ENCODE measurements at regions not wholly inside any gene's neighbourhood (a gene's known extent, or its start where the extent isn't known, plus 50 kb on each side); places are given as distances from the start of the nearest gene placed in this dataset.

- Histone ChIP-seq H3K4me1 (ENCODE audit: control insufficient read depth, insufficient read depth, low read length) (no peaks in the 10 kb centered on the region), H3K27me3 (ENCODE audit: control insufficient read depth, insufficient read depth, low read length) (no peaks in the 10 kb centered on the region), H3K27ac (ENCODE audit: low read length) (no peak overlapping the region), H3K4me3 (ENCODE audit: low read length) (no peak overlapping the region), H3K9me3 (ENCODE audit: control insufficient read depth, insufficient read depth, low read length) (no peaks in the 10 kb centered on the region), H3K36me3 (ENCODE audit: control insufficient read depth, insufficient read depth, low read length) (no peaks in the 10 kb centered on the region)
- intact Hi-C loops (cut with micrococcal nuclease), result no loop called here
- ATAC-seq (no peak), DNase-seq (no peak)
- Mint-ChIP-seq H3K27me3 (ENCODE audit: low read depth in 2 of 2) (no peaks in the 10 kb centered on the region), H3K4me1 (no peaks in the 10 kb centered on the region), H3K36me3 (no peaks in the 10 kb centered on the region), H3K9me3 (no peaks in the 10 kb centered on the region), H3K27ac (no peak overlapping the region), H3K4me3 (no peak overlapping the region)
- WGBS (ENCODE audit: insufficient coverage), result 100% methylated on average over 1 of the region's 1 CpG
- no peak for TF ChIP-seq CTCF (IDR thresholded peaks at IDR 0.05)
Observed at GRCh38 chr2:144128130-144128746, 391.7 kb downstream of the ZEB2 start.

DNA sequence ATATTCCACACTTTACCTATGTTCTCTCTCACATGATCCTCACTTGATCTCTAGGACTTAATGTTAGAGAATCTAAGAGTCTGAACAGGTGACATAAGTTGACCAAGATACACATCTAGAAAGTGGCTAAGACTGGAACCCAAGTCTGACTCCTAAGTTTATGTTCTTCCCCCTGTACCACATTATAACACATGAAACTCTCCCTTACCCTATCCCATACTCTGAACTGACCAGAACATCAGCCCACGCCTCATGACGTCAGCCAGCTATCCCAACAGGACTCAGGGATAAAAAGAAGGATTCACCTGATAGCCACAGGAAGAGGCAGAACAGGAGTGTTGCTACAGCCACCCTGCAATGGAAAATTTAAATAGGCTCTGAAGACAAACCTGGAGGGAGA lies 392.2 kb downstream of the ZEB2 start:
- Mint-ChIP-seq H3K36me3 (no peaks in the 10 kb centered on the region), H3K27me3 (ENCODE audit: low read depth in 2 of 2) (no peaks in the 10 kb centered on the region), H3K4me1 (no peaks in the 10 kb centered on the region), H3K4me3 (no peak overlapping the region), H3K27ac (no peak overlapping the region), H3K9me3 (no peaks in the 10 kb centered on the region)
- Histone ChIP-seq H3K36me3 (ENCODE audit: control insufficient read depth, insufficient read depth, low read length) (no peaks in the 10 kb centered on the region), H3K4me3 (ENCODE audit: low read length) (no peak overlapping the region), H3K4me1 (ENCODE audit: control insufficient read depth, insufficient read depth, low read length) (no peaks in the 10 kb centered on the region), H3K9me3 (ENCODE audit: control insufficient read depth, insufficient read depth, low read length) (no peaks in the 10 kb centered on the region), H3K27ac (ENCODE audit: low read length) (no peak overlapping the region), H3K27me3 (ENCODE audit: control insufficient read depth, insufficient read depth, low read length) (no peaks in the 10 kb centered on the region)
- 92% methylated on average over 2 of the region's 2 CpGs for WGBS (ENCODE audit: insufficient coverage)
- TF ChIP-seq CTCF (IDR thresholded peaks at IDR 0.05), result no peak
- intact Hi-C loops (cut with micrococcal nuclease), result no loop called here
- ATAC-seq (no peak), DNase-seq (no peak)

DNA sequence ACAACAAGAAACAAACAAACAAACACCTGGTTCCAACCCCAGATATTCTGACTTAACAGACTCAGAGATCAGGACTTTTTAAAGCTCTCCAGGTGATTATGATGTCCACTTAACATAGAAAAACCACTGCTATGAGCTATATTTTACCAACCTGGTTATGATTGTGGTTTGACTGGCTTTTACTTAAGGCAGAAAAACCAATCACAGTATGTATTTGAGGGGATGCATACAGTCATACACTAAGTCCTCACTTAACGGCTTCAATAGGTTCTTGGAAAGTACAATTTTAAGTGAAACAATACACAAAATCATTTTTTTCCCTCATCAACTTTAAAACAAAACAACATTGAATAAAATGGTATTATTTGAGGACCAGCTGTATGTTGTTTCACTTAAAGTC lies 393.6 kb downstream of the ZEB2 start:
- Histone ChIP-seq H3K4me3 (ENCODE audit: low read length) (no peak overlapping the region), H3K4me1 (ENCODE audit: control insufficient read depth, insufficient read depth, low read length) (no peaks in the 10 kb centered on the region), H3K36me3 (ENCODE audit: control insufficient read depth, insufficient read depth, low read length) (no peaks in the 10 kb centered on the region), H3K27ac (ENCODE audit: low read length) (no peak overlapping the region), H3K9me3 (ENCODE audit: control insufficient read depth, insufficient read depth, low read length) (no peaks in the 10 kb centered on the region), H3K27me3 (ENCODE audit: control insufficient read depth, insufficient read depth, low read length) (no peaks in the 10 kb centered on the region)
- no peak overlapping the region for H3K4me3 Mint-ChIP-seq
- ATAC-seq (no peak), DNase-seq (no peak)
- H3K36me3 Mint-ChIP-seq, result no peaks in the 10 kb centered on the region
- no peaks in the 10 kb centered on the region for H3K27me3 Mint-ChIP-seq (ENCODE audit: low read depth in 2 of 2)
- TF ChIP-seq CTCF (IDR thresholded peaks at IDR 0.05), result no peak
- H3K9me3 Mint-ChIP-seq, result no peaks in the 10 kb centered on the region
- H3K4me1 Mint-ChIP-seq, result no peaks in the 10 kb centered on the region
- intact Hi-C loops (cut with micrococcal nuclease), result no loop called here
- H3K27ac Mint-ChIP-seq, result no peak overlapping the region
- WGBS (ENCODE audit: insufficient coverage), result no CpG with 5 or more reads among the region's 1 CpG

DNA sequence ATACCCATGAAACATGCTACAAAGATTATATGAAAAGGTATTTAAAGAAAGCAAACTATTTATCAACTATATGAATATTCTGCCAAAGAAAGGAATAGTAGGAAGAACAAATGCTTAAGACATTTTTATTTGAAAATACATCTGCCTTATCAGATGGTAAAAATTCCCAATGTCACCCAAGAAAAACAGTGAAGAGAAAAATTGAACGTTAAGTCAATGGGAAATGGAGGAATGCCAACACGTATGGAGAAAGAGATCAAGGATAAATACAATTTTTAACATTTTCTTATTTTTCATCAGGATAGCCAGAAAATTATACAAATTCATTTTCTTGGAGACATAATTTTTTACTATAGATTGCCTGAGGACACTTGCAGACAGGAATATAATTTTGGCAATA lies 394.2 kb downstream of the ZEB2 start:
- TF ChIP-seq CTCF (IDR thresholded peaks at IDR 0.05), result no peak
- H3K9me3 Mint-ChIP-seq, result no peaks in the 10 kb centered on the region
- no peak overlapping the region for H3K27ac ChIP-seq (ENCODE audit: low read length)
- no peaks in the 10 kb centered on the region for H3K4me1 Mint-ChIP-seq
- intact Hi-C loops (cut with micrococcal nuclease), result no loop called here
- no peak overlapping the region for H3K4me3 Mint-ChIP-seq
- no peak overlapping the region for H3K4me3 ChIP-seq (ENCODE audit: low read length)
- no peak for ATAC-seq
- no peaks in the 10 kb centered on the region for H3K27me3 ChIP-seq (ENCODE audit: control insufficient read depth, insufficient read depth, low read length)
- no peak overlapping the region for H3K27ac Mint-ChIP-seq
- WGBS (ENCODE audit: insufficient coverage), result no CpG with 5 or more reads among the region's 2 CpGs
- no peaks in the 10 kb centered on the region for H3K4me1 ChIP-seq (ENCODE audit: control insufficient read depth, insufficient read depth, low read length)
- no peaks in the 10 kb centered on the region for H3K9me3 ChIP-seq (ENCODE audit: control insufficient read depth, insufficient read depth, low read length)
- H3K36me3 Mint-ChIP-seq, result no peaks in the 10 kb centered on the region
- H3K27me3 Mint-ChIP-seq (ENCODE audit: low read depth in 2 of 2), result no peaks in the 10 kb centered on the region
- H3K36me3 ChIP-seq (ENCODE audit: control insufficient read depth, insufficient read depth, low read length), result no peaks in the 10 kb centered on the region
- no peak for DNase-seq

Data from natural killer cell (primary cell).